Kidney epithelial cell (primary cell): ENCODE measurements at regions not wholly inside any gene's neighbourhood (a gene's known extent, or its start where the extent isn't known, plus 50 kb on each side); places are given as distances from the start of the nearest gene placed in this dataset.

ENCODE experiments used
- DNase-seq: peaks from one replicate; pipeline ENCODE4 v3.0.0-alpha.2; 2010; ENCODE audit warnings: low read depth
- H3K27me3 ChIP-seq: 2 replicates; pipeline ENCODE4 v1.6.0; 2011; ENCODE audit warnings: low read length; ENCODE audit not compliant: control insufficient read depth, insufficient read depth
- H3K36me3 ChIP-seq: 2 replicates; pipeline ENCODE4 v1.5.1; 2011; ENCODE audit warnings: low read length; ENCODE audit not compliant: control insufficient read depth, insufficient read depth
- H3K4me3 ChIP-seq: 2 replicates; pipeline ENCODE4 v1.5.1; 2011; ENCODE audit warnings: low read depth, mild to moderate bottlenecking, control low read depth, low read length
- TF ChIP-seq, protein P1 (sequence below): IDR thresholded peaks from 2 replicates; pipeline ENCODE4 v1.5.1; 2011; ENCODE audit warnings: mild to moderate bottlenecking, moderate library complexity, low read length, control low read depth, inconsistent platforms; ENCODE audit not compliant: insufficient read depth, poor library complexity, severe bottlenecking

DNA sequence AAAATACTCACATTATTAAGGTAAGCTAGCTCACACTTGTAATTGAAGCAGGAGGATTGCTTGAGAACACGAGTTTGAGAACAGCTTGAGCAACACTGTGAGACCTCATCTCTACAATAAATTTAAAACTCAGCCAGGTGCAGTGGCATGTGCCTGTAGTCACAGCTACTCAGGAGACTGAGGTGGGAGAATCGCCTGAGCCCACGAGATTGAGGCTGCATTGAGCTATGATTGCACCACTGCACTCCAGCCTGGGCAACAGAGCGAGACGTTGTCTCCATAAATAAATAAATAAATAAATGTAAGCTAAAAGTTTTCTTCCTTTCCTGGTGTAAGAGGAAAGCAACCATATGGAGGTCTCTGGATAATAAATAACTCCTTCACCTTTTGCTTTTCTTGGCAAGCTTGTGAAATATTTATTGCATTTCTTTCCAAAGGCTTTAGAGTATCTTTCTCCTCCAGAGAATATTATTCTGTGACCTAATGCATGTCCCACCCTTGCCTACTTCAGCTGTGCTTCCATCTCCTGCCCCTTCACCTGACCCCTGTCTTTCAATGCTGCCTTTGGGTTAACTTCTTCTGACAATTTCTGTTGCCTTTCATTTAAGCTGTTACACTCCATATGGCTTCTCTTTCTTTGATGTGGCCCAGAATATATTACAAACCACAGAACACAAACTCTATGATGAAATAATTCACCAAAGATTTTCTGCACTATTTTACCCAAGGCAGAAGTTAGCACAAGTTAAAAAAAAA, 280.7 kb upstream of the RND3 start:
- no peaks in the 10 kb centered on the region for H3K27me3 ChIP-seq
- peak; percentile 9 for DNase-seq

DNA sequence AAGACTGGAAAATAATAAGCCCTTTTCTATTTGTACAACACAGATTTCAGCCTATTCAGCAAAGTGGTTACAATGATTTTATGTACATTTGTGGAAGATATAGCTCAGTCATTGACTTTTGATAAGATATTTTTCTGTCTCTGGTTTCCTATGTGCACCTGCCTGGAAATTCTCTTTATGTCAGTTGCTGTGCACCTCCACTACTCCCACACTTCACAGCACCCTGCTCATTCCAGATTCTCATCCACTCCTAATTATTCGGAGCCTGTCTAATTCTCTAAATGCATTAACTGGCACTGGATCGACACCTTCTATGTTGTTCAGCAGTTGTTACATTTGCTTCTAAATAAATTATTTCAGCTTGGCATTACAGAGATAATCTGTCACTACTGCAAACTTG, 275.1 kb upstream of the RND3 start:
- H3K36me3 ChIP-seq, result no peaks in the 10 kb centered on the region
- DNase-seq, result no peak
- H3K27me3 ChIP-seq, result no peaks in the 10 kb centered on the region
- H3K4me3 ChIP-seq, result no peak overlapping the region
- TF ChIP-seq, protein P1, sequence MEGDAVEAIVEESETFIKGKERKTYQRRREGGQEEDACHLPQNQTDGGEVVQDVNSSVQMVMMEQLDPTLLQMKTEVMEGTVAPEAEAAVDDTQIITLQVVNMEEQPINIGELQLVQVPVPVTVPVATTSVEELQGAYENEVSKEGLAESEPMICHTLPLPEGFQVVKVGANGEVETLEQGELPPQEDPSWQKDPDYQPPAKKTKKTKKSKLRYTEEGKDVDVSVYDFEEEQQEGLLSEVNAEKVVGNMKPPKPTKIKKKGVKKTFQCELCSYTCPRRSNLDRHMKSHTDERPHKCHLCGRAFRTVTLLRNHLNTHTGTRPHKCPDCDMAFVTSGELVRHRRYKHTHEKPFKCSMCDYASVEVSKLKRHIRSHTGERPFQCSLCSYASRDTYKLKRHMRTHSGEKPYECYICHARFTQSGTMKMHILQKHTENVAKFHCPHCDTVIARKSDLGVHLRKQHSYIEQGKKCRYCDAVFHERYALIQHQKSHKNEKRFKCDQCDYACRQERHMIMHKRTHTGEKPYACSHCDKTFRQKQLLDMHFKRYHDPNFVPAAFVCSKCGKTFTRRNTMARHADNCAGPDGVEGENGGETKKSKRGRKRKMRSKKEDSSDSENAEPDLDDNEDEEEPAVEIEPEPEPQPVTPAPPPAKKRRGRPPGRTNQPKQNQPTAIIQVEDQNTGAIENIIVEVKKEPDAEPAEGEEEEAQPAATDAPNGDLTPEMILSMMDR, result no peak

More for the DNA sequence above, 280.7 kb upstream of the RND3 start:
- H3K4me3 ChIP-seq, result no peak overlapping the region
- TF ChIP-seq, protein P1, result no peak
- H3K36me3 ChIP-seq, result no peaks in the 10 kb centered on the region

DNA sequence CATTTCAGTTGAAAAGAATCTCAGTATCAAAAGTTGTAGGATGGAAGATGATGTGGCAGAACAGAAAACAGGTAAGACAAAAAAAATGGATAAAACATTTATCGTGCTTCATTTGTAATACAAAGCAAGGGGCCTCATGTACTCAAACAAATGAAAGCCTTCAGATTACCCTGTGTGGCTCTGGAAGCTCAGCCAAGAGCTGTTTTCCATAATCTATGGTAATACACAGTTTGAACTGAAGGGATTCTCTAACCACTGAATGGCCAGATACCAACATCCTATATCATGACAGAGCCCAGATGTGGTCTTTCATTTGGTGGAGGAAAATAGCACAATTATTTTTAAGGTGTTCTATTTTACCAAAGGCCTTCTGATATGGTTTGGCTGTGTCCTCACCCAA, 272.1 kb upstream of the RND3 start:
- TF ChIP-seq, protein P1, result no peak
- no peak for DNase-seq
- no peaks in the 10 kb centered on the region for H3K36me3 ChIP-seq
- H3K4me3 ChIP-seq, result no peak overlapping the region
- H3K27me3 ChIP-seq, result no peaks in the 10 kb centered on the region

DNA sequence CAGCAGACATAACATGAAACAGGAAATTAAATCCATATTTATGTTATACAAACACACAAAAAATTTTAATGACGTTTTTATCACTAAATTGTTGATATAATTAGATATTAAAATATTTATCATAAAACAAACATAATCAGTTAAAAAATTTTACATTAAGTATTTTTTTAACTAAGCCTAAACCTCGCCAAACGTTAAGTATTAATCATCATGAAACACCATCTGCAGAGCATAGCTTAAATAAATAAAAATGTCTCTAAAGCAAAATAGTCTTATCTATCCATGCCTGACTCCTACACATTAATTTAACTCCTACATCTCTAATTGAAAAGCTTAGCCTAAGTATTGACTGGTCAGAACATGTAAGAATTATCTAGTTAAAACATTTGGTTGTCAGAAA, 271.6 kb upstream of the RND3 start:
- Histone ChIP-seq H3K36me3 (no peaks in the 10 kb centered on the region), H3K4me3 (no peak overlapping the region), H3K27me3 (no peaks in the 10 kb centered on the region)
- TF ChIP-seq, protein P1, result no peak
- no peak for DNase-seq

DNA sequence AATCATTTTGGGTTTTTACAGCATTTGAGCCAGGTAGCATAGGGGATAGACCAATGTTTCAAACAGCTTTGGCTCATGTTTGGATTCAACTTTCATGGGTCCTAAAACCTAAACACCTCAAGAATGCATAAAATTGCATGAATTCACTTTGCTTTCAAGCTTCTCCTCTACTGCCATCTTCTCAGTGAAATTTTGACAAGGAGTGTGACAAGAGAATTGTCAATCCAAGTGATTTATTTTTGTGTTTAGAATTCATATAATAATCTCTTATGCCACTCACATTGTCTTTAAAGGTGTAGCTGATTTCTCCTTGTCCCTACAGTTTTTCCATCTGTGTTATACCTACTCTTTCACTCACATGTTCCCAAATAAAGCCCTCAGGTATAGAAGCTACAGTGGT, 264.8 kb upstream of the RND3 start:
- H3K27me3 ChIP-seq, result no peaks in the 10 kb centered on the region
- TF ChIP-seq, protein P1, result no peak
- H3K4me3 ChIP-seq, result no peak overlapping the region
- no peak for DNase-seq
- H3K36me3 ChIP-seq, result no peaks in the 10 kb centered on the region

DNA sequence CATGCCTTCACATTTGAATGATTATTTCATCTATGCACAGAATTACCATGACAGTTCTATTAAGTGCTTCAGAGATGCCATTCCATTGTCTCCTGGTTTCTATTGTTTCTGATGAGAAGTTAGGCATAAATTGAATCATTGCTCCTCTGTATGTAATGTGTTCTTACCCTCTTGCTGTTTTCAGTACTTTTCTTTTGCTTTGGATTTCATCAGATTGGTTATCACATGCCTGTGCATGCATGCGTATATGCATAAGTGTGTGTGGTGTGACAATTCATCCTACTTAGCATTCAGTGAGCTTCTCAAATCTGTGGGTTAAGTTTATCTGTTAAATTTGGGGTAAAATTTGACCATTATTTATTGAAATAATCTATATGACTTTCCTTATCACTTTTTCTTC, 263.3 kb upstream of the RND3 start:
- H3K4me3 ChIP-seq, result no peak overlapping the region
- no peak for DNase-seq
- TF ChIP-seq, protein P1, result no peak
- no peaks in the 10 kb centered on the region for H3K27me3 ChIP-seq
- H3K36me3 ChIP-seq, result no peaks in the 10 kb centered on the region
